ENCODE measurements at regions not wholly inside any gene's neighbourhood (a gene's known extent, or its start where the extent isn't known, plus 50 kb on each side); places are given as distances from the start of the nearest gene placed in this dataset.

DNA sequence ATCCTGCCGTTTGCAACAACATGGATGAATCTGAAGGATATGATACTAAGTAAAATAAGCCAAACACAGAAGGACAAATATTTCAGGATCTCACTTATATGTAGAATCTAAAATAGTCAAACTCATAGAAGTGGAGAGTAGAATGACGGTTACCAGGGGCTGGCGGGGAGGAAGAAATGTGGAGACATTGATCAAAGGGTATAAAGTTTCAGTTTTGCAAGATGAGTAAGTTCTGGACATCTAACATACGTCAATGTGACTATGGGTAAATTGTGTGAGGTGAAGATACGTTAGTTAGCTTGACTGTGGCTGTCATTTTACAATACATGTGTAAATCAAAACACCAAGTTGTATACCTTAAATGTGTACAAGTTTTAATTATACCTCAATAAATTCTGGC is 200.3 kb downstream of the SNX18 start:
- DNase-seq (ENCODE audit: insufficient read length, low spot score) = no peak
- TF ChIP-seq POLR2A (IDR thresholded peaks at IDR 0.05; ENCODE audit: low read depth, low read length) = no peak
- FAIRE-seq = no peak

- TF ChIP-seq POLR2A (IDR thresholded peaks at IDR 0.05; ENCODE audit: low read depth, low read length) = no peak
- DNase-seq (ENCODE audit: insufficient read length, low spot score) (no peak), FAIRE-seq (no peak)
Measured at GRCh38 chr5:54717459-54717858, 199.9 kb downstream of the SNX18 start.

- TF ChIP-seq POLR2A (IDR thresholded peaks at IDR 0.05; ENCODE audit: low read depth, low read length) = no peak
- no peak for FAIRE-seq
- DNase-seq (ENCODE audit: insufficient read length, low spot score) = no peak
Measured at GRCh38 chr5:54713923-54714581, 196.5 kb downstream of the SNX18 start.

- FAIRE-seq (no peak), DNase-seq (ENCODE audit: insufficient read length, low spot score) (no peak)
- no peak for TF ChIP-seq POLR2A (IDR thresholded peaks at IDR 0.05; ENCODE audit: low read depth, low read length)
Measured at GRCh38 chr5:54709096-54709495, 191.5 kb downstream of the SNX18 start.

GRCh38 chr5:54707841-54708240 is 190.3 kb downstream of the SNX18 start:
- FAIRE-seq (no peak), DNase-seq (ENCODE audit: insufficient read length, low spot score) (no peak)
- no peak for TF ChIP-seq POLR2A (IDR thresholded peaks at IDR 0.05; ENCODE audit: low read depth, low read length)

DNA sequence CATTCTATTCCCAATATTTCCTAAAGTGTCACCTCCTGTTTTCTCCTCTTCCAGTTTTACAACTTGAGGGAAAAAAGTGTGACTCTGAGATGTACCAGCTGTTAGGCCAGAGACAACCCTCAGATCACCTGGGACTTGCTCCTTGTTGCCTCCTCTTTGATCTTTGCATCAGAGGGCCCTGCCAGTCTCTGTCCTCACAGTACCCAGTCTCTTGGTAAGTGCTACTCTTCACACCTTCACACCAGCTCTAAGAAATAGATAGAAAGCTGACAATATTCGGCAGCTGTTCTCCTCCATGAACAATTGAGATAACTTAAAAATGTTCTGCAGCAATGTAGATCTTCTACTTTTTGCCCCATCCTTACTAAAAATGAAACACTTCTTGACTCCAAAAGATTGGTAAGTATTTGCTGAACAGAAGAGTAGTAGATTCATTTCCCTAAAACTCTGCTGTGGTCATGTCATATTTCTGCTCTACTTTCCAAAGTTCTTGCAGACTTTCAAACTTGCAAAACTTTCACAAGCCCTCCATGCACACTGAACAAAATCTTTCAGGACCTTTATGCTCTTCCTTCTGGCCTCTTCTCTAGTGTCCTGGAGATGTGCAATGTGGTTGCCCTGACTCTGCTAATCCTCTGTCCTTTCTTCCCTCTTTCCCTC is 188.6 kb downstream of the SNX18 start:
- DNase-seq (ENCODE audit: insufficient read length, low spot score) = no peak
- no peak for FAIRE-seq
- no peak for TF ChIP-seq POLR2A (IDR thresholded peaks at IDR 0.05; ENCODE audit: low read depth, low read length)

DNA sequence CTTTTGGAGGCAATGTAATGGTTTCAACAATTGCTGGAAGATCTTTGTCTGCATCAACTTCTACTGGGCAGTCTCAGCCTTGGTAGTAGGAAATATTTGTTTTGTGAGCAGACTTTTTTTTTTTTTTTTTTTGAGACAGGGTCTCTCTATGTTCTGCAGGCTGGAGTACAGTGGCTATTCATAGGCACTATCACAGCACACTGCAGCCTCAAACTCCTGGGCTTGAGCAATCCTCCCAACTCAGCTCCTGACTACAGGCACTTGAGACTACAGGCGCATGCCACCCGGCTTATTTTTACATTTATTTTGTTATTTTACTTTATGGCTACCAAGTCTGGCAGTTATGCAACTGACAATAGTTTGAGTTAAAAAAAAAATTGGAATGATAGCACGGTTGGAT is 187.3 kb downstream of the SNX18 start:
- TF ChIP-seq POLR2A (IDR thresholded peaks at IDR 0.05; ENCODE audit: low read depth, low read length) = no peak
- DNase-seq (ENCODE audit: insufficient read length, low spot score) (no peak), FAIRE-seq (no peak)

GRCh38 chr5:54704333-54704732 is 186.8 kb downstream of the SNX18 start:
- TF ChIP-seq POLR2A (IDR thresholded peaks at IDR 0.05; ENCODE audit: low read depth, low read length) = no peak
- no peak for DNase-seq (ENCODE audit: insufficient read length, low spot score)

GRCh38 chr5:54703565-54704255 is 186.2 kb downstream of the SNX18 start:
- DNase-seq (ENCODE audit: insufficient read length, low spot score) (no peak), FAIRE-seq (no peak)
- no peak for TF ChIP-seq POLR2A (IDR thresholded peaks at IDR 0.05; ENCODE audit: low read depth, low read length)

More at GRCh38 chr5:54704333-54704732, 186.8 kb downstream of the SNX18 start:
- FAIRE-seq = no peak

DNA sequence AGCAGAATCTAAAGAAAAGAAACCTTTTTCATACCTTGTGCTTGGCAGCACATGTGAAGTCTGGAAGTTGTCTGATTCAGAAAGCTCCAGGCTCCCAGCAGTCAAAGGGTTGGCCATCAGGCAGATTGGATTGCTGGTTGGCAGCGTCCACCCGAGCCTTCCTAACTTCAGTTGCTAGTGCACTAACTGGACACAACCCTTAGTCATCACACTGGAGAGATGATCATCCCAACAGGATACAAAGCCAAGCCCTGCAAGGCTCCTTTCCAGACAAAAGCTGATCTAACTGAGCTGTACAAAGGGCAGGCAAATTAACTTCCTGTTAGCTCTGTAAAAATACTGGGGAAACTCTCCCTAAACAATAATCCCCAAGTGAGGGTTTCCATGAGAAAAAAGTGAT is 185.6 kb downstream of the SNX18 start:
- DNase-seq (ENCODE audit: insufficient read length, low spot score) (peak; percentile 30), FAIRE-seq (no peak)
- TF ChIP-seq POLR2A (IDR thresholded peaks at IDR 0.05; ENCODE audit: low read depth, low read length) = no peak

GRCh38 chr5:54702470-54702869 is 184.9 kb downstream of the SNX18 start:
- no peak for TF ChIP-seq POLR2A (IDR thresholded peaks at IDR 0.05; ENCODE audit: low read depth, low read length)
- no peak for DNase-seq (ENCODE audit: insufficient read length, low spot score)
- no peak for FAIRE-seq

DNA sequence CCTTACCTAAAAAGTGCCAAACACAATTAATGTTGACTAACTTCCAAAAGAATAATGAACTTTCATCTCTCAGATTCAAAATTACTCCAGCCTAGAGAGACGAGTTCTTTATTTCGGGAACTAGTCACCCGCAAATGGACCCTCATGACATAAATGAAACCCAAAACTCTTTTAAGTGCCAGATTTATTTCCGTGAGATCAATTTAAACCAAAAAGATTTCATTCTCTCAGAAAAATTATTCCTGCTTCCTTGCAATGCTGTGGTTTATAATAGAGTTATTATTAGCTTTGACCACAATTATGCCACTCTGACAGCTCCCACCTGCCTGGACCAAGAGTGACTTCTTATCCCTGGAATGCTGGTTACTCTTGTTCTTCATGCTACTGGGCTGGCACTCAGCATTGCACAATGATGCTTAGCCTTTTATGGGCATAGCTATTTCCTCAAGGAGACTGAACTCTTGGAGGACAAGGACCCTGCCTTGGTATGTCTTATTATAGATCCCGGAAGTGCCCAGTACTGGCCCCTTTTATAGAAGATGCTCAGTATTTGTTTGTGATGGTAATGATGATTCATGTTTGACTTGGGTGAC is 183.5 kb downstream of the SNX18 start:
- peak; percentile 52 for FAIRE-seq
- TF ChIP-seq POLR2A (IDR thresholded peaks at IDR 0.05; ENCODE audit: low read depth, low read length) = no peak
- peak; percentile 35 for DNase-seq (ENCODE audit: insufficient read length, low spot score)

DNA sequence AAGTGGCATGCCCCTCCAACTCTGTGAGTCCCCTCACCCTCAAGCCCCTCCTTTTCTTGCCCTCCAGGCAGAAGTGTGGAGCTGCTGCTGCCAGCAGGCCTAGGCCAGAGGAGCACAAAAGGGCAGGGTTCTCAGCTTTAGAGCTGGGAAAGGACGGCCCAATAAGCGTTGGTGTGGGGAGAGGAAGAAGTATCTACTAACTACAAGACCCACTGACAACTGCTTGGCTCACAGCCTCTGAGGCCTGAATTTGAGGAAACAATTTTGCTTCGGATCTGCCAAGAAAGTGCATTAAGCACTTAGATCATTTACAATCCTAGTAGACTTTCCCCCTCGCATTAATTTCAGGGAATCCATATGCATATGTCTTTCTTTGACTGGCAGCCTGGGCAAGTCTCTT is 179.4 kb downstream of the SNX18 start:
- no peak for FAIRE-seq
- no peak for DNase-seq (ENCODE audit: insufficient read length, low spot score)
- no peak for TF ChIP-seq POLR2A (IDR thresholded peaks at IDR 0.05; ENCODE audit: low read depth, low read length)

DNA sequence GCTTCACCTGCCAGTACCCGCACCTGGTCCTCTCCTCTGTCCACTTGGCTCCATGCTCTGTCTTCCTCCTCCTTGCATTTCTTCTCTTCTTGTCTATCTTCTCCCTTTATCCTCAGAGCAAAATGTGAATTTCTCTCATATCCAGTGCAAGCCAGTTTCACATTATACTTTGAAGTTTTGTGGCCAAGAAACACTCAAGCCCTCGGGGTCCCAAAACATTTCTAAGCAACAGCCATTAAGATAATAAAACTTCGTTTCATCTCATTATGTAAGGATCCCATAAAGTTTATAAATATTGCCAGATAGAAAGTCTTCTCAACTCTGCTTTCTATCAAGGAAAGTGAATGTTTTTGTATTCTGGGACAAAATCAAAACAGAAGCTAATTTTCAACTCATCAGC is 178.8 kb downstream of the SNX18 start:
- FAIRE-seq = no peak
- no peak for DNase-seq (ENCODE audit: insufficient read length, low spot score)
- TF ChIP-seq POLR2A (IDR thresholded peaks at IDR 0.05; ENCODE audit: low read depth, low read length) = no peak
